OCI-LY1 (cell line): ENCODE measurements at regions not wholly inside any gene's neighbourhood (a gene's known extent, or its start where the extent isn't known, plus 50 kb on each side); places are given as distances from the start of the nearest gene placed in this dataset.

ENCODE experiments used
- H2AFZ ChIP-seq: fragments of 200-600 bp; sonication (generic), shearing (Covaris generic); 2 replicates; pipeline ENCODE4 v1.6.0; 2014; ENCODE audit warnings: antibody characterized with exemption, mild to moderate bottlenecking, low read length
- H3F3A ChIP-seq: fragments of 200-600 bp; sonication (generic), shearing (Covaris generic); 2 replicates; pipeline ENCODE4 v1.6.0; 2014; ENCODE audit warnings: mild to moderate bottlenecking, antibody characterized with exemption, low read length, moderate library complexity; ENCODE audit not compliant: insufficient read depth
- H3K27ac ChIP-seq: fragments of 200-600 bp; sonication (generic); 2 replicates; pipeline ENCODE4 v1.5.1; 2014; ENCODE audit warnings: low read length, mixed run types, mild to moderate bottlenecking, low read depth; ENCODE audit not compliant: poor library complexity, severe bottlenecking
- H3K27me3 ChIP-seq: fragments of 200-600 bp; sonication (generic); 2 replicates; pipeline ENCODE4 v1.6.0; 2014; ENCODE audit warnings: antibody characterized with exemption, mild to moderate bottlenecking, low read length, moderate library complexity; ENCODE audit not compliant: insufficient read depth
- H3K36me3 ChIP-seq: fragments of 200-600 bp; sonication (generic); 2 replicates; pipeline ENCODE4 v1.6.1; 2014; ENCODE audit warnings: mild to moderate bottlenecking, antibody characterized with exemption, low read length, moderate library complexity, mixed read lengths; ENCODE audit not compliant: insufficient read depth
- H3K4me1 ChIP-seq: fragments of 200-600 bp; sonication (generic); 2 replicates; pipeline ENCODE4 v1.5.1; 2014; ENCODE audit warnings: mild to moderate bottlenecking, low read length, moderate library complexity; ENCODE audit not compliant: insufficient read depth, severe bottlenecking
- H3K4me2 ChIP-seq: fragments of 200-600 bp; sonication (generic), shearing (Covaris generic); 2 replicates; pipeline ENCODE4 v1.6.1; 2014; ENCODE audit warnings: low read length
- H3K4me3 ChIP-seq: fragments of 200-600 bp; sonication (generic); 2 replicates; pipeline ENCODE4 v1.5.1; 2014; ENCODE audit warnings: low read length, low read depth, mild to moderate bottlenecking, mixed read lengths; ENCODE audit not compliant: poor library complexity, severe bottlenecking
- H3K79me2 ChIP-seq: fragments of 200-600 bp; shearing (Covaris generic); 2 replicates; pipeline ENCODE4 v1.6.1; 2016; ENCODE audit warnings: mixed run types, low read length, mixed read lengths; ENCODE audit not compliant: insufficient read depth
- H3K9ac ChIP-seq: fragments of 200-600 bp; sonication (generic), shearing (Covaris generic); 2 replicates; pipeline ENCODE4 v1.6.1; 2014; ENCODE audit warnings: mild to moderate bottlenecking, low read length, mixed read lengths
- H3K9me2 ChIP-seq: fragments of 200-600 bp; sonication (generic), shearing (Covaris generic); 2 replicates; pipeline ENCODE4 v1.6.1; 2014; ENCODE audit warnings: low read depth, mild to moderate bottlenecking, low read length, mixed read lengths
- H3K9me3 ChIP-seq: fragments of 200-600 bp; shearing (Covaris generic); 2 replicates; pipeline ENCODE4 v1.6.1; 2014; ENCODE audit warnings: low read length, mixed read lengths
- H4K20me1 ChIP-seq: fragments of 200-600 bp; sonication (generic), shearing (Covaris generic); 2 replicates; pipeline ENCODE4 v1.6.0; 2016; ENCODE audit warnings: mild to moderate bottlenecking, low read length; ENCODE audit not compliant: insufficient read depth
- EZH2 ChIP-seq: fragments of 200-600 bp; sonication (generic), shearing (Covaris generic); IDR thresholded peaks from 2 replicates; pipeline ENCODE4 v1.8.0; 2017; ENCODE audit warnings: borderline replicate concordance, mixed run types, mild to moderate bottlenecking, antibody characterized with exemption, low read length, moderate library complexity, mixed read lengths
- TF ChIP-seq, protein P1 (sequence below): fragments of 200-600 bp; sonication (generic), shearing (Covaris generic); IDR thresholded peaks from 2 replicates; pipeline ENCODE4 v1.5.1; 2017; ENCODE audit warnings: mild to moderate bottlenecking, antibody characterized with exemption, low read length, moderate library complexity, mixed read lengths

DNA sequence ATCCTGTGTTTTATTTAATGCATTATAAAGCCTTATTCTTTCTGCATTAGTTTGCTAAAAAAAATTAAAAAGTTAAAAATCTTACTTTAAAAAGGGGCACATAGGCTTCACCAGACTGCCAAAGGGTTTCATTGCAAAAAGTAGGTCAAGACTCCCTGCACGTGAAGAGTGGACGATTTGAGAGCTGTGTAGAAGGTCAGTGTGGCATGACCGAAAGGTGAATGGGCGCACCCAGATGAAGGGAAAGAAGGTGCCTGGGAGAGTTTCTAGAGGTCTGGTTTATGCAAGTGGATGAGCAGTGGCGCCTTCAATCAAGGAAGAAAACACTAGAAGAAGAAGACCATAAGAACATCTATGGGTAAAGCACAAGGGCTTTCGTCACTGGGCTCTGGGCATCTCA, 111.0 kb downstream of the SP3 start:
- Histone ChIP-seq H3K36me3 (no peaks in the 10 kb centered on the region), H3K4me2 (no peak overlapping the region), H3K9ac (no peak overlapping the region), H3K9me3 (no peaks in the 10 kb centered on the region), H3K4me1 (peaks cover 7% of the 10 kb centered on the region), H3K27ac (no peak overlapping the region), H3K9me2 (no peaks in the 10 kb centered on the region), H3K27me3 (no peaks in the 10 kb centered on the region), H4K20me1 (no peaks in the 10 kb centered on the region), H3K79me2 (no peaks in the 10 kb centered on the region), H3F3A (no peaks in the 10 kb centered on the region), H3K4me3 (no peak overlapping the region), H2AFZ (no peak overlapping the region)
- no peak for TF ChIP-seq EZH2
- TF ChIP-seq, protein P1, sequence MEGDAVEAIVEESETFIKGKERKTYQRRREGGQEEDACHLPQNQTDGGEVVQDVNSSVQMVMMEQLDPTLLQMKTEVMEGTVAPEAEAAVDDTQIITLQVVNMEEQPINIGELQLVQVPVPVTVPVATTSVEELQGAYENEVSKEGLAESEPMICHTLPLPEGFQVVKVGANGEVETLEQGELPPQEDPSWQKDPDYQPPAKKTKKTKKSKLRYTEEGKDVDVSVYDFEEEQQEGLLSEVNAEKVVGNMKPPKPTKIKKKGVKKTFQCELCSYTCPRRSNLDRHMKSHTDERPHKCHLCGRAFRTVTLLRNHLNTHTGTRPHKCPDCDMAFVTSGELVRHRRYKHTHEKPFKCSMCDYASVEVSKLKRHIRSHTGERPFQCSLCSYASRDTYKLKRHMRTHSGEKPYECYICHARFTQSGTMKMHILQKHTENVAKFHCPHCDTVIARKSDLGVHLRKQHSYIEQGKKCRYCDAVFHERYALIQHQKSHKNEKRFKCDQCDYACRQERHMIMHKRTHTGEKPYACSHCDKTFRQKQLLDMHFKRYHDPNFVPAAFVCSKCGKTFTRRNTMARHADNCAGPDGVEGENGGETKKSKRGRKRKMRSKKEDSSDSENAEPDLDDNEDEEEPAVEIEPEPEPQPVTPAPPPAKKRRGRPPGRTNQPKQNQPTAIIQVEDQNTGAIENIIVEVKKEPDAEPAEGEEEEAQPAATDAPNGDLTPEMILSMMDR: no peak

DNA sequence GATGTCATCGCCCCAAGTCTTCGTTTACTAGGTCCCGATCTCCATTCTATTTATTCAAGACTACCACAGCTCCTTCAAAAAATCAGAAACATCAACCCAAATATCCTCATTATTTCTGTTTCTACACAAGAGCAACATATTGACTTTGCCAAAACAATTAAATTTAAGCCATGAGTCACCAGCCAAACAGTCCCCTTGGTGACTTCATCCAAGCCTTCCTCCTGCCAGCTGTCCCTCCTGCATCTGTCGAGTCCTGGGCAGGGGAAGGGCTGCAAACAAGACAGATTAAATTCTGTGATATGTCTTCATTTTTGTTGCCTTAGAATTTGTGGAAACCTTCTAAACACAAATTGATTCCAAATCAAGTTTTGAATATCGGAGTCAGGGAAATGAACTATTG, 110.3 kb downstream of the SP3 start:
- H3K27me3 ChIP-seq: no peaks in the 10 kb centered on the region
- no peak overlapping the region for H3K4me2 ChIP-seq
- H3K4me3 ChIP-seq: no peak overlapping the region
- H3K27ac ChIP-seq: no peak overlapping the region
- no peaks in the 10 kb centered on the region for H3K9me3 ChIP-seq
- no peaks in the 10 kb centered on the region for H3K79me2 ChIP-seq
- TF ChIP-seq, protein P1: no peak
- peaks cover 7% of the 10 kb centered on the region for H3K4me1 ChIP-seq
- no peaks in the 10 kb centered on the region for H3F3A ChIP-seq
- no peak overlapping the region for H2AFZ ChIP-seq
- H4K20me1 ChIP-seq: no peaks in the 10 kb centered on the region
- H3K36me3 ChIP-seq: no peaks in the 10 kb centered on the region
- H3K9me2 ChIP-seq: no peaks in the 10 kb centered on the region
- no peak overlapping the region for H3K9ac ChIP-seq

DNA sequence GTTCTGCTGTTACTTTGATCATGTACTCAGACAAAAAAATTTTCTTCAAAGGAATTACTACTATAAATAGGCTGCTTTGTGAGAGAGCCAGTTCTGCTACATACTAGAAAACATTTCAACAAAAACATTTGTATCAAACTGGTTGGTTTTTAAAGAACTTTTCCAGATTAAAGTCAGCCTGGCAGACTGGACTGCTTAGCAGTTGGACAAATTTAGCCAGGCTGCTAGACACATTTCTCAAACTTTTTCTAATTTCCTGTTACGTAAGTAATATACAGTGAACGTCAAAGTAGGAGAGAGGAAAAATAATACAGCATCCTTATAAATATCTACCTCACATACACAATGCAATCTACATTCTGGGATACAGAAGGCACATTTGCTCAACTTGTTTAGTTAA, 109.5 kb downstream of the SP3 start:
- no peak overlapping the region for H3K4me2 ChIP-seq
- no peak overlapping the region for H3K4me3 ChIP-seq
- no peaks in the 10 kb centered on the region for H4K20me1 ChIP-seq
- H3K9me3 ChIP-seq: no peaks in the 10 kb centered on the region
- H2AFZ ChIP-seq: no peak overlapping the region
- no peaks in the 10 kb centered on the region for H3K27me3 ChIP-seq
- no peaks in the 10 kb centered on the region for H3F3A ChIP-seq
- no peaks in the 10 kb centered on the region for H3K79me2 ChIP-seq
- H3K9ac ChIP-seq: no peak overlapping the region
- no peak overlapping the region for H3K27ac ChIP-seq
- no peaks in the 10 kb centered on the region for H3K9me2 ChIP-seq
- no peak for TF ChIP-seq EZH2
- TF ChIP-seq, protein P1: no peak
- H3K36me3 ChIP-seq: no peaks in the 10 kb centered on the region
- peaks cover 7% of the 10 kb centered on the region for H3K4me1 ChIP-seq
